ENCODE measurements at regions not wholly inside any gene's neighbourhood (a gene's known extent, or its start where the extent isn't known, plus 50 kb on each side); places are given as distances from the start of the nearest gene placed in this dataset.
"Not testable (repeated sequence)": the region's sequence is repeated elsewhere in the genome, so short reads cannot be mapped to it uniquely, and the experiment has no call there.

- no peak for DNase-seq (ENCODE audit: low spot score)
Measured at GRCh38 chr13:38415233-38415632, 65.6 kb downstream of the UFM1 start.

- DNase-seq (ENCODE audit: low spot score) = no peak
Measured at GRCh38 chr13:38417241-38417640, 67.6 kb downstream of the UFM1 start.

- DNase-seq (ENCODE audit: low spot score) = peak; percentile 35
Measured at GRCh38 chr13:38417727-38418126, 68.1 kb downstream of the UFM1 start.

GRCh38 chr13:38418286-38418685 lies 68.6 kb downstream of the UFM1 start:
- DNase-seq (ENCODE audit: low spot score) = no peak

GRCh38 chr13:38419312-38419873 lies 69.7 kb downstream of the UFM1 start:
- DNase-seq (ENCODE audit: low spot score) = no peak

GRCh38 chr13:38421590-38422560 lies 72.2 kb downstream of the UFM1 start:
- DNase-seq (ENCODE audit: low spot score) = no peak

- DNase-seq (ENCODE audit: low spot score) = no peak
Measured at GRCh38 chr13:38429916-38430315, 80.3 kb downstream of the UFM1 start.

GRCh38 chr13:38430796-38431195 lies 81.1 kb downstream of the UFM1 start:
- DNase-seq (ENCODE audit: low spot score) = no peak

GRCh38 chr13:38440666-38441065 lies 91.0 kb downstream of the UFM1 start:
- no peak for DNase-seq (ENCODE audit: low spot score)

GRCh38 chr13:38444904-38445303 lies 95.3 kb downstream of the UFM1 start:
- no peak for DNase-seq (ENCODE audit: low spot score)

- DNase-seq (ENCODE audit: low spot score) = no peak
Measured at GRCh38 chr13:38452656-38453055, 103.0 kb downstream of the UFM1 start.

- no peak for DNase-seq (ENCODE audit: low spot score)
Measured at GRCh38 chr13:38462605-38463004, 113.0 kb downstream of the UFM1 start.

GRCh38 chr13:38463048-38463447 lies 113.4 kb downstream of the UFM1 start:
- no peak for DNase-seq (ENCODE audit: low spot score)

GRCh38 chr13:38472411-38472810 lies 122.8 kb downstream of the UFM1 start:
- not testable (repeated sequence) for DNase-seq (ENCODE audit: low spot score)

- no peak for DNase-seq (ENCODE audit: low spot score)
Measured at GRCh38 chr13:38473305-38473704, 123.7 kb downstream of the UFM1 start.

GRCh38 chr13:38477676-38478075 lies 128.0 kb downstream of the UFM1 start:
- no peak for DNase-seq (ENCODE audit: low spot score)

- no peak for DNase-seq (ENCODE audit: low spot score)
Measured at GRCh38 chr13:38483623-38484022, 134.0 kb downstream of the UFM1 start.

GRCh38 chr13:38490657-38491056 lies 141.0 kb downstream of the UFM1 start:
- DNase-seq (ENCODE audit: low spot score) = no peak

GRCh38 chr13:38494445-38494844 lies 144.8 kb downstream of the UFM1 start:
- DNase-seq (ENCODE audit: low spot score) = no peak

GRCh38 chr13:38496917-38497316 lies 147.3 kb downstream of the UFM1 start:
- DNase-seq (ENCODE audit: low spot score) = no peak

- DNase-seq (ENCODE audit: low spot score) = no peak
Measured at GRCh38 chr13:38498271-38498670, 148.6 kb downstream of the UFM1 start.

GRCh38 chr13:38514575-38514974 lies 164.9 kb downstream of the UFM1 start:
- no peak for DNase-seq (ENCODE audit: low spot score)

- DNase-seq (ENCODE audit: low spot score) = no peak
Measured at GRCh38 chr13:38518328-38518727, 168.5 kb upstream of the FREM2 start.

All from iPS-NIHi11 (cell line).